HEK293 (cell line): ENCODE measurements at regions not wholly inside any gene's neighbourhood (a gene's known extent, or its start where the extent isn't known, plus 50 kb on each side); places are given as distances from the start of the nearest gene placed in this dataset.

Experiments
- IKZF3 ChIP-seq: fragments of 450-650 bp; IDR thresholded peaks from 2 replicates; pipeline ENCODE4 v1.5.0; 2018; ENCODE audit warnings: missing biosample characterization, mild to moderate bottlenecking, missing genetic modification characterization, moderate library complexity
- PBX3 ChIP-seq: sonication (generic); formaldehyde crosslinking; IDR thresholded peaks from 2 replicates; pipeline ENCODE4 v1.8.1; 2022; ENCODE audit warnings: mild to moderate bottlenecking, moderate library complexity, missing genetic modification reagents
- SP7 ChIP-seq: fragments of 450-650 bp; formaldehyde crosslinking; IDR thresholded peaks from 2 replicates; pipeline ENCODE4 v1.5.1; 2016; ENCODE audit warnings: missing biosample characterization, missing genetic modification characterization
- ZBTB20 ChIP-seq: fragments of 450-650 bp; formaldehyde crosslinking; IDR thresholded peaks from 2 replicates; pipeline ENCODE4 v1.5.1; 2016; ENCODE audit warnings: missing biosample characterization, missing genetic modification characterization
- ZBTB8A ChIP-seq: fragments of 450-650 bp; formaldehyde crosslinking; IDR thresholded peaks from 2 replicates; pipeline ENCODE4 v1.5.1; 2016; ENCODE audit warnings: missing biosample characterization, missing genetic modification characterization
- ZNF266 ChIP-seq: fragments of 450-650 bp; formaldehyde crosslinking; IDR thresholded peaks from 2 replicates; pipeline ENCODE4 v1.5.1; 2016; ENCODE audit warnings: missing biosample characterization, missing genetic modification characterization, low read depth
- ZNF449 ChIP-seq: fragments of 450-650 bp; formaldehyde crosslinking; IDR thresholded peaks from 2 replicates; pipeline ENCODE4 v1.5.1; 2017; ENCODE audit warnings: missing biosample characterization, mild to moderate bottlenecking, missing genetic modification characterization, moderate library complexity
- ZNF624 ChIP-seq: fragments of 450-650 bp; formaldehyde crosslinking; IDR thresholded peaks from 2 replicates; pipeline ENCODE4 v1.5.1; 2017; ENCODE audit warnings: missing biosample characterization, missing genetic modification characterization
- TF ChIP-seq, protein P1 (sequence below): fragments of 450-650 bp; formaldehyde crosslinking; IDR thresholded peaks from 2 replicates; pipeline ENCODE4 v1.5.1; 2016; ENCODE audit warnings: missing biosample characterization, missing genetic modification characterization
- TF ChIP-seq, protein P2 (sequence below): fragments of 450-650 bp; IDR thresholded peaks from 2 replicates; pipeline ENCODE4 v1.5.1; 2018; ENCODE audit warnings: missing biosample characterization, missing genetic modification characterization

DNA sequence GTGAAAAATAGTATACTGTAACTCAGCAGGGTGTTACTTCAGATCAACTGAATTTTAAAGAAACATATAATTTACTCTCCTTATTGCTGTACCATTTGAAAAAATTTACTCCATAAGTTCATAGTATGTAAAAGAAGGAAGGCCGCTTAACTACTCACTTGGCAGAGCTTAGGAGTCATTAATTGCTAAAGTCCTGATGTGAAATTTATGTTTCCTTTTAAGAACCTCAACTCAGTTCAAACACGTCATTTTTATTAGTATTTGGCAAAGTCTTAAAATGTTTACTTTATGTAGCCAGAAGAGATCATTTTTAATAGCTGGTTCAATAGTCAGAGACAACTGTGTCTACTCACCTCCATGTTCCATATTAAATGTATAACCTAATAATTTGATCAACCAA, 268.6 kb downstream of the CDH10 start:
- TF ChIP-seq ZNF266 (tag by site-specific recombination) (no peak), ZBTB20 (tag by site-specific recombination) (no peak), SP7 (tag by site-specific recombination) (no peak), PBX3 (no peak), ZNF624 (tag by site-specific recombination) (no peak), ZBTB8A (tag by site-specific recombination) (no peak), IKZF3 (no peak), ZNF449 (tag by site-specific recombination) (no peak)
- TF ChIP-seq, protein P1, sequence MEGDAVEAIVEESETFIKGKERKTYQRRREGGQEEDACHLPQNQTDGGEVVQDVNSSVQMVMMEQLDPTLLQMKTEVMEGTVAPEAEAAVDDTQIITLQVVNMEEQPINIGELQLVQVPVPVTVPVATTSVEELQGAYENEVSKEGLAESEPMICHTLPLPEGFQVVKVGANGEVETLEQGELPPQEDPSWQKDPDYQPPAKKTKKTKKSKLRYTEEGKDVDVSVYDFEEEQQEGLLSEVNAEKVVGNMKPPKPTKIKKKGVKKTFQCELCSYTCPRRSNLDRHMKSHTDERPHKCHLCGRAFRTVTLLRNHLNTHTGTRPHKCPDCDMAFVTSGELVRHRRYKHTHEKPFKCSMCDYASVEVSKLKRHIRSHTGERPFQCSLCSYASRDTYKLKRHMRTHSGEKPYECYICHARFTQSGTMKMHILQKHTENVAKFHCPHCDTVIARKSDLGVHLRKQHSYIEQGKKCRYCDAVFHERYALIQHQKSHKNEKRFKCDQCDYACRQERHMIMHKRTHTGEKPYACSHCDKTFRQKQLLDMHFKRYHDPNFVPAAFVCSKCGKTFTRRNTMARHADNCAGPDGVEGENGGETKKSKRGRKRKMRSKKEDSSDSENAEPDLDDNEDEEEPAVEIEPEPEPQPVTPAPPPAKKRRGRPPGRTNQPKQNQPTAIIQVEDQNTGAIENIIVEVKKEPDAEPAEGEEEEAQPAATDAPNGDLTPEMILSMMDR (tag by site-specific recombination) = no peak
- TF ChIP-seq, protein P2, sequence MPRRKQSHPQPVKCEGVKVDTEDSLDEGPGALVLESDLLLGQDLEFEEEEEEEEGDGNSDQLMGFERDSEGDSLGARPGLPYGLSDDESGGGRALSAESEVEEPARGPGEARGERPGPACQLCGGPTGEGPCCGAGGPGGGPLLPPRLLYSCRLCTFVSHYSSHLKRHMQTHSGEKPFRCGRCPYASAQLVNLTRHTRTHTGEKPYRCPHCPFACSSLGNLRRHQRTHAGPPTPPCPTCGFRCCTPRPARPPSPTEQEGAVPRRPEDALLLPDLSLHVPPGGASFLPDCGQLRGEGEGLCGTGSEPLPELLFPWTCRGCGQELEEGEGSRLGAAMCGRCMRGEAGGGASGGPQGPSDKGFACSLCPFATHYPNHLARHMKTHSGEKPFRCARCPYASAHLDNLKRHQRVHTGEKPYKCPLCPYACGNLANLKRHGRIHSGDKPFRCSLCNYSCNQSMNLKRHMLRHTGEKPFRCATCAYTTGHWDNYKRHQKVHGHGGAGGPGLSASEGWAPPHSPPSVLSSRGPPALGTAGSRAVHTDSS = no peak
